Dermis microvascular lymphatic vessel endothelial cell (primary cell): ENCODE measurements at regions not wholly inside any gene's neighbourhood (a gene's known extent, or its start where the extent isn't known, plus 50 kb on each side); places are given as distances from the start of the nearest gene placed in this dataset.

Source experiments
- DNase-seq, 2 donors: peaks; one replicate each; pipeline versions ENCODE4 v3.0.0 to v3.0.0-alpha.2; 2010; ENCODE audit warnings: low read depth in 2 of 2

- no peak for DNase-seq
Measured at GRCh38 chr2:34991508-34992274, 1363.9 kb upstream of the CRIM1 start.

- no peak for DNase-seq
Measured at GRCh38 chr2:34985474-34985873, 1370.1 kb upstream of the CRIM1 start.

- no peak for DNase-seq
Measured at GRCh38 chr2:34980689-34981088, 1374.9 kb upstream of the CRIM1 start.

- DNase-seq, result no peak
Measured at GRCh38 chr2:34979148-34979547, 1376.4 kb upstream of the CRIM1 start.

GRCh38 chr2:34961822-34962221, 1362.7 kb upstream of the FAM98A start:
- no peak for DNase-seq

- no peak for DNase-seq
Measured at GRCh38 chr2:34954758-34955157, 1355.7 kb upstream of the FAM98A start.

GRCh38 chr2:34950797-34951196, 1351.7 kb upstream of the FAM98A start:
- DNase-seq, result no peak

- DNase-seq, result no peak
Measured at GRCh38 chr2:34949316-34949715, 1350.2 kb upstream of the FAM98A start.

- DNase-seq, result no peak
Measured at GRCh38 chr2:34936089-34936488, 1337.0 kb upstream of the FAM98A start.

GRCh38 chr2:34912084-34912483, 1313.0 kb upstream of the FAM98A start:
- no peak for DNase-seq

- DNase-seq, result no peak
Measured at GRCh38 chr2:34909992-34910705, 1311.0 kb upstream of the FAM98A start.

GRCh38 chr2:34907812-34908211, 1308.7 kb upstream of the FAM98A start:
- no peak for DNase-seq

- no peak for DNase-seq
Measured at GRCh38 chr2:34901739-34902138, 1302.6 kb upstream of the FAM98A start.

GRCh38 chr2:34899079-34899478, 1300.0 kb upstream of the FAM98A start:
- no peak for DNase-seq

GRCh38 chr2:34892766-34893165, 1293.7 kb upstream of the FAM98A start:
- no peak for DNase-seq

- DNase-seq, result no peak
Measured at GRCh38 chr2:34892256-34892655, 1293.2 kb upstream of the FAM98A start.

GRCh38 chr2:34875091-34875745, 1276.1 kb upstream of the FAM98A start:
- DNase-seq, result no peak

- no peak for DNase-seq
Measured at GRCh38 chr2:34853646-34854045, 1254.5 kb upstream of the FAM98A start.

GRCh38 chr2:34851804-34852203, 1252.7 kb upstream of the FAM98A start:
- no peak for DNase-seq

- DNase-seq, result no peak
Measured at GRCh38 chr2:34849827-34850226, 1250.7 kb upstream of the FAM98A start.

GRCh38 chr2:34848691-34849090, 1249.6 kb upstream of the FAM98A start:
- no peak for DNase-seq

- DNase-seq, result no peak
Measured at GRCh38 chr2:34848132-34848531, 1249.0 kb upstream of the FAM98A start.

GRCh38 chr2:34844629-34845028, 1245.5 kb upstream of the FAM98A start:
- DNase-seq, result no peak
